HepG2 (cell line): ENCODE measurements at regions not wholly inside any gene's neighbourhood (a gene's known extent, or its start where the extent isn't known, plus 50 kb on each side); places are given as distances from the start of the nearest gene placed in this dataset.

Experiments used
- ATAC-seq: fragments of 200-7000 bp; cut with Tn5 transposase; 3 replicates; pipeline ENCODE4 v1.9.1; 2020; ENCODE audit warnings: mild to moderate bottlenecking, moderate library complexity
- BruUV-seq: library from RNA; stranded (reverse); fragments of 400-500 nt; replicated peaks from 2 replicates; lab custom pipeline; 2021; lab: Mats Ljungman, UMichigan
- CTCF ChIA-PET: fragments of 300-600 bp; formaldehyde crosslinking; extraction: SDS; loops from one replicate; lab custom pipeline; 2021; ENCODE audit warnings: low total read pairs, inconsistent platforms, low intra/inter-chr PET ratio; lab: Yijun Ruan, JAX
- POLR2A ChIA-PET: fragments of 350-600 bp; sonication (Branson Sonifier 250); formaldehyde crosslinking; loops from one replicate; lab custom pipeline; 2020; ENCODE audit warnings: antibody characterized with exemption, inconsistent platforms; lab: Yijun Ruan, JAX
- DNase-seq: peaks from one replicate; pipeline ENCODE4 v3.0.0-alpha.2; 2015; ENCODE audit warnings: low spot score
- FAIRE-seq: peaks from 3 replicates; lab custom pipeline; 2011; peaks lifted over from hg19 to GRCh38; lab: Jason Lieb, UNC
- H2AFZ ChIP-seq: one replicate; pipeline ENCODE4 v1.6.1; 2011; ENCODE audit warnings: low read length, inconsistent platforms
- H3K27ac ChIP-seq: fragments of 300-600 bp; 3 replicates; pipeline ENCODE4 v1.8.0; 2011; ENCODE audit warnings: mixed run types, mild to moderate bottlenecking, mixed read lengths, low read length, inconsistent platforms; ENCODE audit not compliant: insufficient read depth; ENCODE audit errors: extremely low read length
- H3K27me3 ChIP-seq, 2 experiments: fragments of 200-600 bp in 1 of 2; 2 replicates in 1 of 2; 3 replicates in 1 of 2; pipeline versions ENCODE4 v1.6.0 to v1.8.0; 2011; ENCODE audit warnings: low read length in 2 of 2, mild to moderate bottlenecking in 2 of 2, moderate library complexity in 2 of 2, inconsistent platforms in 1 of 2; ENCODE audit not compliant: insufficient read depth in 2 of 2, control insufficient read depth in 1 of 2
- H3K36me3 ChIP-seq, 2 experiments: fragments of 200-600 bp in 1 of 2; replicated peaks in 1 of 2; 2 replicates in 1 of 2; 3 replicates in 1 of 2; pipeline versions ENCODE4 v1.5.1 to v1.8.0; 2011; ENCODE audit warnings: low read length in 2 of 2, inconsistent platforms in 1 of 2; ENCODE audit not compliant: insufficient read depth in 2 of 2, control insufficient read depth in 1 of 2
- H3K4me1 ChIP-seq: 2 replicates; pipeline ENCODE4 v1.5.1; 2012; ENCODE audit warnings: low read length, inconsistent platforms; ENCODE audit not compliant: insufficient read depth
- H3K4me2 ChIP-seq: 2 replicates; pipeline ENCODE4 v1.6.0; 2011; ENCODE audit warnings: low read depth, low read length, inconsistent platforms
- H3K4me3 ChIP-seq, 3 experiments: fragments of 200-600 bp in 1 of 3; sonication (generic), shearing (Covaris generic) in 1 of 3; replicated peaks in 1 of 3; 2 replicates each; pipeline ENCODE4 v1.5.1; 2011 to 2016; ENCODE audit warnings: low read length in 3 of 3, inconsistent platforms in 2 of 3, low read depth in 2 of 3, mild to moderate bottlenecking in 2 of 3, control low read depth in 1 of 3, mixed read lengths in 1 of 3; ENCODE audit not compliant: insufficient read depth in 1 of 3
- H3K79me2 ChIP-seq: one replicate; pipeline ENCODE4 v1.6.1; 2011; ENCODE audit warnings: low read length, inconsistent platforms; ENCODE audit not compliant: insufficient read depth
- H3K9ac ChIP-seq: 2 replicates; pipeline ENCODE4 v1.6.0; 2011; ENCODE audit warnings: mild to moderate bottlenecking, low read depth, low read length, inconsistent platforms; ENCODE audit not compliant: insufficient read depth
- H3K9me3 ChIP-seq: 2 replicates; pipeline ENCODE4 v1.5.1; 2012; ENCODE audit warnings: mild to moderate bottlenecking, low read length
- H4K20me1 ChIP-seq: 2 replicates; pipeline ENCODE4 v1.6.0; 2011; ENCODE audit warnings: inconsistent platforms, mild to moderate bottlenecking, low read length, moderate library complexity; ENCODE audit not compliant: insufficient read depth
- IKZF5 ChIP-seq: IDR thresholded peaks from 2 replicates; pipeline ENCODE4 v1.6.1; 2018; ENCODE audit warnings: missing genetic modification reagents, mild to moderate bottlenecking, missing compliant biosample characterization
- KMT2A ChIP-seq: sonication (generic); formaldehyde crosslinking; IDR thresholded peaks from 2 replicates; pipeline ENCODE4 v1.4.0; 2020; ENCODE audit warnings: missing genetic modification reagents
- TBL1XR1 ChIP-seq: fragments of 150-350 bp; IDR thresholded peaks from 2 replicates; pipeline ENCODE4 v1.6.1; 2014; ENCODE audit warnings: borderline replicate concordance, low read length; ENCODE audit not compliant: partially characterized antibody
- ZNF451 ChIP-seq: sonication (generic); formaldehyde crosslinking; IDR thresholded peaks from 2 replicates; pipeline ENCODE4 v1.5.0; 2020; ENCODE audit warnings: mild to moderate bottlenecking, missing genetic modification reagents
- ZNF605 ChIP-seq: sonication (generic); formaldehyde crosslinking; IDR thresholded peaks from 2 replicates; pipeline ENCODE4 v1.8.0; 2022; ENCODE audit warnings: mild to moderate bottlenecking, missing genetic modification reagents
- ZXDC ChIP-seq: sonication (generic); formaldehyde crosslinking; IDR thresholded peaks from 2 replicates; pipeline ENCODE4 v1.5.0; 2020; ENCODE audit warnings: mild to moderate bottlenecking, missing genetic modification reagents
- WGBS: methylation state at CpG from one replicate; pipeline ENCODE4 v1.1.6; 2017; ENCODE audit warnings: low lambda C conversion rate; 5-methylcytosine and 5-hydroxymethylcytosine counted together
- in situ Hi-C: cut with HindIII; loops from 2 replicates; pipeline ENCODE4 v1.10.0; 2017; ENCODE audit warnings: low pct_unique_long_range_greater_than_20kb; ENCODE audit not compliant: extremely low pct_ligation_motif_present
- intact Hi-C: fragments of 100-400 bp; cut with micrococcal nuclease; formaldehyde crosslinking; loops from one replicate; pipeline ENCODE4 v1.10.0; 2022; ENCODE audit not compliant: unreplicated experiment
- TF ChIP-seq, protein P1 (sequence below): IDR thresholded peaks from 2 replicates; pipeline ENCODE4 v1.6.1; 2016
- TF ChIP-seq, protein P2 (sequence below): sonication (generic); formaldehyde crosslinking; IDR thresholded peaks from 2 replicates; pipeline ENCODE4 v1.4.0; 2020; ENCODE audit warnings: mild to moderate bottlenecking, missing genetic modification reagents, borderline replicate concordance
- TF ChIP-seq, protein P3 (sequence below): IDR thresholded peaks from 2 replicates; pipeline ENCODE4 v1.6.1; 2012; ENCODE audit warnings: low read depth, low read length, improper control_type of control experiment

- under 1% methylated on average over 4 of the region's 4 CpGs for WGBS
- H3K4me2 ChIP-seq, result no peak overlapping the region
- no TSS peak for BruUV-seq
- no peak for ATAC-seq
- no peak for FAIRE-seq
- ChIA-PET CTCF (no interaction called here), POLR2A (no interaction called here)
- no peak overlapping the region for H2AFZ ChIP-seq
- no peaks in the 10 kb centered on the region for H3K79me2 ChIP-seq
- no peaks in the 10 kb centered on the region for H3K4me1 ChIP-seq
- H3K4me3 ChIP-seq, result no peak overlapping the region
- intact Hi-C loops, result no loop called here
- DNase-seq, result no peak
- no peaks in the 10 kb centered on the region for H3K9me3 ChIP-seq
- H3K27ac ChIP-seq, result no peak overlapping the region
- peaks cover 3 to 19% of the 10 kb centered on the region in 2 experiments; a peak in 2 of 5 replicates for H3K27me3 ChIP-seq
- no peaks in the 10 kb centered on the region for H3K36me3 ChIP-seq
- no peak overlapping the region for H3K9ac ChIP-seq
- H4K20me1 ChIP-seq, result no peaks in the 10 kb centered on the region
- in situ Hi-C loops, result no loop called here
- TF ChIP-seq, protein P1, sequence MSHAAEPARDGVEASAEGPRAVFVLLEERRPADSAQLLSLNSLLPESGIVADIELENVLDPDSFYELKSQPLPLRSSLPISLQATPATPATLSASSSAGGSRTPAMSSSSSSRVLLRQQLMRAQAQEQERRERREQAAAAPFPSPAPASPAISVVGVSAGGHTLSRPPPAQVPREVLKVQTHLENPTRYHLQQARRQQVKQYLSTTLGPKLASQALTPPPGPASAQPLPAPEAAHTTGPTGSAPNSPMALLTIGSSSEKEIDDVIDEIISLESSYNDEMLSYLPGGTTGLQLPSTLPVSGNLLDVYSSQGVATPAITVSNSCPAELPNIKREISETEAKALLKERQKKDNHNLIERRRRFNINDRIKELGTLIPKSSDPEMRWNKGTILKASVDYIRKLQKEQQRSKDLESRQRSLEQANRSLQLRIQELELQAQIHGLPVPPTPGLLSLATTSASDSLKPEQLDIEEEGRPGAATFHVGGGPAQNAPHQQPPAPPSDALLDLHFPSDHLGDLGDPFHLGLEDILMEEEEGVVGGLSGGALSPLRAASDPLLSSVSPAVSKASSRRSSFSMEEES (CRISPR knock-in tag), result no peak
- TF ChIP-seq ZNF451 (CRISPR knock-in tag), result no peak
- TF ChIP-seq TBL1XR1, result no peak
- TF ChIP-seq, protein P2, sequence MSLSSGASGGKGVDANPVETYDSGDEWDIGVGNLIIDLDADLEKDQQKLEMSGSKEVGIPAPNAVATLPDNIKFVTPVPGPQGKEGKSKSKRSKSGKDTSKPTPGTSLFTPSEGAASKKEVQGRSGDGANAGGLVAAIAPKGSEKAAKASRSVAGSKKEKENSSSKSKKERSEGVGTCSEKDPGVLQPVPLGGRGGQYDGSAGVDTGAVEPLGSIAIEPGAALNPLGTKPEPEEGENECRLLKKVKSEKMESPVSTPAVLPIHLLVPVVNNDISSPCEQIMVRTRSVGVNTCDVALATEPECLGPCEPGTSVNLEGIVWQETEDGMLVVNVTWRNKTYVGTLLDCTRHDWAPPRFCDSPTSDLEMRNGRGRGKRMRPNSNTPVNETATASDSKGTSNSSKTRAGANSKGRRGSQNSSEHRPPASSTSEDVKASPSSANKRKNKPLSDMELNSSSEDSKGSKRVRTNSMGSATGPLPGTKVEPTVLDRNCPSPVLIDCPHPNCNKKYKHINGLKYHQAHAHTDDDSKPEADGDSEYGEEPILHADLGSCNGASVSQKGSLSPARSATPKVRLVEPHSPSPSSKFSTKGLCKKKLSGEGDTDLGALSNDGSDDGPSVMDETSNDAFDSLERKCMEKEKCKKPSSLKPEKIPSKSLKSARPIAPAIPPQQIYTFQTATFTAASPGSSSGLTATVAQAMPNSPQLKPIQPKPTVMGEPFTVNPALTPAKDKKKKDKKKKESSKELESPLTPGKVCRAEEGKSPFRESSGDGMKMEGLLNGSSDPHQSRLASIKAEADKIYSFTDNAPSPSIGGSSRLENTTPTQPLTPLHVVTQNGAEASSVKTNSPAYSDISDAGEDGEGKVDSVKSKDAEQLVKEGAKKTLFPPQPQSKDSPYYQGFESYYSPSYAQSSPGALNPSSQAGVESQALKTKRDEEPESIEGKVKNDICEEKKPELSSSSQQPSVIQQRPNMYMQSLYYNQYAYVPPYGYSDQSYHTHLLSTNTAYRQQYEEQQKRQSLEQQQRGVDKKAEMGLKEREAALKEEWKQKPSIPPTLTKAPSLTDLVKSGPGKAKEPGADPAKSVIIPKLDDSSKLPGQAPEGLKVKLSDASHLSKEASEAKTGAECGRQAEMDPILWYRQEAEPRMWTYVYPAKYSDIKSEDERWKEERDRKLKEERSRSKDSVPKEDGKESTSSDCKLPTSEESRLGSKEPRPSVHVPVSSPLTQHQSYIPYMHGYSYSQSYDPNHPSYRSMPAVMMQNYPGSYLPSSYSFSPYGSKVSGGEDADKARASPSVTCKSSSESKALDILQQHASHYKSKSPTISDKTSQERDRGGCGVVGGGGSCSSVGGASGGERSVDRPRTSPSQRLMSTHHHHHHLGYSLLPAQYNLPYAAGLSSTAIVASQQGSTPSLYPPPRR, result no peak
- TF ChIP-seq ZXDC, result no peak
- no peak for TF ChIP-seq ZNF605 (CRISPR knock-in tag)
- TF ChIP-seq, protein P3, sequence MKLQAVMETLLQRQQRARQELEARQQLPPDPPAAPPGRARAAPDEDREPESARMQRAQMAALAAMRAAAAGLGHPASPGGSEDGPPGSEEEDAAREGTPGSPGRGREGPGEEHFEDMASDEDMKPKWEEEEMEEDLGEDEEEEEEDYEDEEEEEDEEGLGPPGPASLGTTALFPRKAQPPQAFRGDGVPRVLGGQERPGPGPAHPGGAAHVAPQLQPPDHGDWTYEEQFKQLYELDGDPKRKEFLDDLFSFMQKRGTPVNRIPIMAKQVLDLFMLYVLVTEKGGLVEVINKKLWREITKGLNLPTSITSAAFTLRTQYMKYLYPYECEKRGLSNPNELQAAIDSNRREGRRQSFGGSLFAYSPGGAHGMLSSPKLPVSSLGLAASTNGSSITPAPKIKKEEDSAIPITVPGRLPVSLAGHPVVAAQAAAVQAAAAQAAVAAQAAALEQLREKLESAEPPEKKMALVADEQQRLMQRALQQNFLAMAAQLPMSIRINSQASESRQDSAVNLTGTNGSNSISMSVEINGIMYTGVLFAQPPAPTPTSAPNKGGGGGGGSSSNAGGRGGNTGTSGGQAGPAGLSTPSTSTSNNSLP, result no peak
- TF ChIP-seq KMT2A (CRISPR knock-in tag), result no peak
- TF ChIP-seq IKZF5 (CRISPR knock-in tag), result no peak
Observed at GRCh38 chr9:87201351-87201751, 254.0 kb upstream of the GAS1 start.
